ENCODE measurements at regions not wholly inside any gene's neighbourhood (a gene's known extent, or its start where the extent isn't known, plus 50 kb on each side); places are given as distances from the start of the nearest gene placed in this dataset.

DNA sequence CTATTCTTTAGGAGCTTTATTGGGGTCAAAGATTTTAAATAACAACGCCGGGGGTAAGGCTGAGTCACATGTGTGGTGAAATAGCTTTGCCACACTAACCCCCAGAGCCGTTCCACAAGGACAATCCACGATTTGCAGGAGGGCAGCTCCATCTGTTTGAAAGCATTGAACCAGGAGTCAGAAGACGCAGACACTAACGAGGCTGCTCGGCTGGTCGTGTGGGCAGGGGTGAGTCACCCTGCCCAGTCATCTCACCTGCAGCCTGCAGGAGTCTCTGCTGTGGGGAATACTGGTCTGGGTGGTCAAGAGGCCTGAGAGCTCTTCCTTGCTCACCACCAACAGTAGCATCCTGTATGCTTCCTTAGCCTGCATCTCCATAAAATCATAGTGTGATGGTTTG, 149.2 kb upstream of the NCK2 start:
- DNase-seq (ENCODE audit: low read depth): no peak

DNA sequence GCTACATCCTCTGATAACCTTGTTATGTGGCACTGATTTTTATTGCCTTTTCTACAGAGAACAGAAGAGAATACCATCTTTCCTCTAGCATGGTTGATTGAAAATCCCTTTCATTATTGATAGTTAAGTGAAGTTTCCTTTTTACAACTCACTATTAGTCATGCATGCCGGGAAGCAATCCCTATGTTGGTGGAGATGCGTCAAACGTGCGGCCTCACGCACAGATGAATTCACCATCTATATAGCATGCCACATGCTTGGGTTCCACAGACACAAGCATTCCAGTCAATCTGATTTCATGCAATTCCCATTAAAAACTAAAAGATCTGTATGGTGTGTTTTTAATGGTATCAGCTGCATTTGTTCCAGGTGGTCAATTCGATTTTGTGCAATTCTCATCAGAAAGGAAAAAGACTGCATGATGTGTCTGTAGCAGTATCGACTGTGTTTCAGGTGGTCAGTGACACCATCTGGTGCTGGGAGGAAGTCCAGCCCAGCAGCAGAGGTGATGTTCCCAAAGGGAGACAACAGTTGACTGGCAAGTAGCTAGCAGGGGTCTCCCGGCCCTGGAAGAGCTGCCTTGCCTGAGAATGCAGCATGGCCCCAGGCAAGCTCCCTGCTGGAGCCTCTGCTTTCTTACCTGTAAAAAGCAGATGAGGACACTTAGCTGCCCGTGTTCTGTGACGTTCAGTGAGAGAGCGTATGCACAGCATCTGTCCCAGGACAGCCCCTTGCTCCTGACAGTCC, 151.3 kb upstream of the NCK2 start:
- DNase-seq (ENCODE audit: low read depth): no peak

DNA sequence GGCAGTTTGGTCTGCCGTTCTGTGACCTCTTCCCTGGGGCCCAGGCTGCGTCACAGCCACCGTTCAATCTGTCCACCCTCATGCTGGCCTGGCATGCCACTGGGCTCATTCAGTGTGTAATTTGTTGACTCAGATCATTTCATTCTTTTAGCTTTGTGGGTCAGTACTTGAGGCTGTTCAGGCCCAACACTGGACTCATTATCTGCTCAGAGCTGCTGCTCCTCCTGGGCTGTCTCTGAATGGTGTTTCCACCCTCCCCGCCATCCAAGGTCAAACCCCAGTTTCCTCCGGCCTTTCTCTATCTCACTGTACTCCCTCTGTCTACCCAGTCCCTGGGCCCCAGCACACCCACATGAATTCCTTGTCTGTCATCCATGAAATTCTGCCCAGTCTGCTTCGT, 152.4 kb upstream of the NCK2 start:
- no peak for DNase-seq (ENCODE audit: low read depth)

DNA sequence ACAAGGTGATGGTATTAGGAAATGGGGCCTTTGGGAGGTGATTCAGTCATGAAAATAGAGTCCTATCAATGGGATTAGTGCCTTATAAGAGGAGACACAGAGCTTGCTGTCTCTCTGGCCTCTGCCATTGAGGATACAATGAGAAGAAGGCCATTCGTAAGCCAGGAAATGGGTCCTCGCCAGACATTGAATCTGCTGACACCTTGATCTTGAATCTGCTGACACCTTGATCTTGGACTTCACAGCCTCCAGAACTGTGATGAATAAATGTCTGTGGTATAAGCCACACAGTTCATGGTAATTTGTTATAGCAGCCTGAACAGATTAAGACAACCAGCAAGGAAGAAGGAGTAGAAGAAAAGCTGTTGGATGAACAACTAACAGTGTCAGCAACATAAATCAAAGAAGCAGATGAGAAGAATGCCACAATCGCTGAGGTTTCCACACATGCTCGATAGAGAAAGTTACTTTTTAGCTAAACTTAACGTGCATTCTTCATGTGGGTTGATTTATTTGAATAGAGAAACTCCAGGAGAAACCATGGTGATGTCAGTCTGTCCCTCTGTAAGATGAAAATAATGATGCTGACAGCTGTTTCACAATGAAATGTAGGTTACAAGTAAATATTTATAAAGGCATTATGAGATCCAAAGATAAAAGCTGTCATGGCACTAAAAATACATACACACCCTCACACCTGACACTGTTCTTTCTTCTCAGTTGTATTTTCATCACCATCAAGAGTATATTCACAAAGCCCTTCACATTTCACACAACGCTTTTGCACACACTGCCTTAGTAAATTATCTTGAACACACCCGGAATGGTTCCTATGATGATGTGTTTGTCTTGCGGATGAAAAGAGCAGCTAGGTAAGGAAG, 153.7 kb upstream of the NCK2 start:
- no peak for DNase-seq (ENCODE audit: low read depth)

DNA sequence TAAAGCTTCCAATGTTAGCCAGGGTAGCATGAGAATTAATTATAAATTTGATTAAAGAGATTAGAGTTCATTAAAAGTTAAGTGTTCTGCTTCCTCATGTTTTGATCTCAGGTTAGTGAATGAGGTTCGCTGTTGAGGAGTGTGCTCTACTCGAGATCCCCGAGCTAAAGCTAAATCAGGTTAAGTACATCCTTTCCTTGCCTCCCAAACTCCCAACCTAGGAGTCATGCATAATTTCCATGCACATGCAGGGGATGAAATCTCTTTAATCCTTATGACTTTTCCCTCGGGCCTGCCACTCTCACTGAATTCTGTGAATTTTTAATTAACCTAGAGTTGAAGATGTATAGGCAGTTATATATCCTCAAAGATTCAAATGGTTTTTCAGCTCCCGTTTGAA, 156.1 kb upstream of the NCK2 start:
- DNase-seq (ENCODE audit: low read depth): no peak

DNA sequence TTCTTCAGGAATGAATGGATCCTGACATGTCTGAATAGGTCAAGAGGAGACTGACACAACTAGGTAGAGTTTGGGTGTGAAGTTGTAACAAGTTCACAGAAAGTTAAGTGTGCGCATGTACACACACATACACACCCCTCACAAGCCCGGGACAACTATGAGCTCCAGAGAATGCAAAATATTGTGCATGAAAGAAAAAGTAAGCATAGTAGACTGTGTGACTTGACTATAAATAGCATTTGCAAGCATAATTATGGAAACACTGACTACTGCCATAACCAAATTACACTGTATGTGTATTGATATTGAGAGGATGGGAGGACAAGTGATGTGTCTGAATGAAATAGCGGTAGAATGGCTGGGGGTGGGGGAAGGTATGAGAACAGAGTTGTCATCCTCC, 157.1 kb upstream of the NCK2 start:
- DNase-seq (ENCODE audit: low read depth): no peak

DNA sequence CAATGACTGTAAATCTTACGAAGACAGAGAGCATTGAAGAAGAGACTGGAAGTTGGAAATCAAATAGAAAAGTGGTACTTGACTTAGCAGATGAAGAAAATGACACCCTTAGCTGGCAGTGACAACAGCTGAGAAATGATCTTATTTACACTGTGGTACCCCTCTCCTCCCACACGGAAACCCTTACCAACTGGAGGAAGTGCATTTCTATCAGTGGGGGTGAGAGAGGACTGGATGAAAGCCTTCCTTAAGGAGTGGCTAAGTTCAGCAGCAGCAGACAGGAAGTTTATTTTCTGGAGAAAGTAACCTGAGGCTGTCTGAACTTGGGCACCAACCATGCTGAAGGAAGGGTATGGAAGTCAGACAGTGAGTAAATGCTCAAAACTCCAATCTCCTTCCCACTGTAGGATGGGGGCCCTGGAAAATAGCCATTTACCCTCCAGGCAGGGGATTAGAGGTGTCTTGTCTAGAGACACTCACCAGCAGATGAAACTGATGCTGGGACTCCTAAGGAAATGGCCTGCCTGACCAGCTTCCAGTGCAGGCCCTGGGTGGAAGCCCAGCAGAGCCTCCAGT, 160.2 kb upstream of the NCK2 start:
- no peak for DNase-seq (ENCODE audit: low read depth)

DNA sequence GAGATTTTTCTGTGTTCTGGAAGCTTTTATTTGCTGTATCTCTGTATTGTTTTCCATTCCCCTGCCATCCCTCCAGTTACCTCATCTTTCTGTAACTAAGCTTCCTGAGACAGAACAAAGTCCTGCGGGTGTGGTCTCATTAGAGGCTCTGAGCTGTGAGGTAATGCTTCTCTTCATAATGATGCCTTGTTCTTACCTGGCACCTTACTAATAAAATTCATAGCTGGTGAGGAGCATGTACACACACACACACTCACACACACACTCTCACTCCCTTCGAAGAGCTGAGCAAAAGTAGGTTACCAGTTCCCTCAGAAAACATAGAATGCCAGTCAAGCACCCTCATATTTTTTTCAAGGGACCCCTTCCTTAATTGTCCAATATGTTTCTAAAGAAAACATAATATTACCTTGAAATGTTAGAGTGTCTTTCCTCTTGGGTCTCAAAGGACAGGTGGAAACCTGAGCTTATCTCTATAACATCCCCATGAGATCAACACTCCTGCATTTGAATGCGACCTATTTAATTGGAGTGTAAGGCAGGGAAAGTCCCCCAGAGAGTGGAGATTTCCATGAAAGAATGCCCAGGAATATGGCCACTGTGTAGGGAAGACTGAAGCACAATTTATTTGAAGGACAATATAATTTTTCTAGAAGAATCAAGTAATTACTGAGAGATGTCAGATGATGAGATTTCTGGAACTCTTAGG, 161.6 kb upstream of the NCK2 start:
- DNase-seq (ENCODE audit: low read depth): no peak

DNA sequence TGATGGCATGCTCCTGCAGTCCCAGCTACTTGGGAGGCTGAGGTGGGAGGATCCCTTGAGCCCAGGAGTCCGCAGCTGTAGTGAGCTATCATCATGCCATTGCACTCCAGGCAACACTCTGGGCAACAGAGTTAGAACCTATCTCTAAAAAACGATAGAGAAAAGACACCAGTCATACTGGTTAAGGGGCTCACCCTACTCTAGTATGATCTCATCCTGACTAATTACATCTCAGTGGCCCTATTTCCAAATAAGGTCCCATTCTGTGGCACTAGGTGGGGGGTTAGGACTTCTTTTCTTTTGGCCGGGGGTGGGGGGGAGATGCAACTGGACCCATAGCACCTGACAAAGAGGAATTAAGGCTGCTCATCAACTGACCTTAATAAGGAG, 163.2 kb upstream of the NCK2 start:
- no peak for DNase-seq (ENCODE audit: low read depth)

DNA sequence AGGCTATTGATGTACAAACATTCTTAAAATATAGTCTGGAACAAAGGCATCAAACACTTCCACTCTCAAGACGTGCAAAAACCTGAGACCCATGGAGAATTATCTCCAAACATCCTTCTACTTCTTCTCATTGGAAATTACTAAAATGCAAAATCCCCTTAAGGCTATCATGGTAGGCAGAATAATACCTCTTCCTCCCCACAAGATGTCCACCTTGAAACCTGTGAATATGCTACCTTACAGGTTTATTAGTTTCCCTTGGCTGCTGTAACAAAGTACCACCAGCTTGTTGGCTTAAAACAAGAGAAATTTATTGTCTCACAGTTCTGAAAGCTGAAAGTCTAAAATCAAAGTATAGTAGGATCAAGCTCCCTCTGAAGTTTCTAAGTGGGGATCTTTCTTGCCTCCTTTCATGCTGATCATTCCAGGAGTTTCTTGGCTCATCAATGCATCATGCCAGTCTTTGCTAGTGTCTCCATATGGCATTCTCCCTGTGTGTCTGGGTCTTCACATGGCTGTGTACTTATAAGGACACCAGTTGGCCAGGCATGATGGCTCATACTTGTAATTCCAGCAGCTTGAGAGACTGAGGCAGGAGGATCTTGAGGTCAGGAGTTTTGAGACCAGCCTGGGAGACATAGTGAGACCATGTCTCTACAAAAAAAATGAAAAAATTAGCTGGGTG, 163.7 kb upstream of the NCK2 start:
- no peak for DNase-seq (ENCODE audit: low read depth)

DNA sequence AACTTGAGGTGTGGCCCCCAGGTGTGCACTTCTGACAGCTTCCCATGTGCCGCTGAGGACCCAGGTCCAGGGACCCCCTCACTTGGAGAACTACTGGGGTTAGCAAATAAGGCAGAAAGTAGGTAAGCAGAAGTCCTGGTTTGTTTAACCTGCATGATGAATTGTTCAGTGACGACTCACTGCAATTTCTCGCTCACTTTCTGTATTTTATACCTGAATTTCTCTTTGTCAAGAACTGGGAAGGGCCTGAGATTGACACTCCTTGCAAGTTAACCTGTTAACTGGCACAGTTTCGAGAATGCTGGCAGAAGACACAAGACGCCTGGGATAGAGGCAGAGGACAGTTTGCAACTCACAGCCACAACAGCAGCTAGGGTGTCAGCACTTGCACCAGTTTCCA, 164.5 kb upstream of the NCK2 start:
- no peak for DNase-seq (ENCODE audit: low read depth)

DNA sequence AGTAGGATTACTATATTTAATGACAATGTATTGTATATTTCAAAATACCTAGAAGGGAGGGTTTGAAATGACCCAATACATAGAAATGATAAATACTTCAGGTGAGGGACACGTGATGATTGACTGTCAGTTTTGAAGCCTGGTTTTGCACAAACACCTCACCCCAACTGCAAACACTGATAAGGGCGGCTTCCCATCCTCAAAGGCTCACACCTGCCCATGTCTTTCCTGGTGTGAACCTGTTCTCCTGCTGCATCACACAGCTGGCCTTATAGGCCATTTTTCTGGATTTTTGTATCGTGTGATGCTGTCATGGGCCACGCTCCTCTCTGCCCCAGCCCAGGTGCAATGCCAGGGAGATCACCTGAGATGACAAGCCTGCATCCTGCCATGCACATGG, 166.5 kb upstream of the NCK2 start:
- DNase-seq (ENCODE audit: low read depth): no peak

DNA sequence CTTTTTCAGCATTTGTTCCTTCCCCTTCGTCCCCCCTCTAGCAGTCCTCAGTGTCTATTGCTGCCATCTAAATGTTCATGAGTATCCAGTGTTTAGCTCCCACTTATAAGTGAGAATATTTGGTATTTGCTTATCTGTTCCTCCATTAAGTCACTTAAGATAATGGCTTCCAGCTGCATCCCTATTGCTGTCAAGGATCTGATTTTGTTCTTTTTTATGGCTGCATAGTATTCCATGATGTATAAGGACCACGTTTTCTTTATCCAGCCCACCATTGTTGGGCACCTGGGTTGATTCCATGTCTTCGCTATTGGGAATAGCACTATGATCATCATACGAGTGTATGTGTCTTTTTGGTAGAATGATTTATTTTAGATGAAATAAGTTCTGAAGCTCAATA, 166.9 kb upstream of the NCK2 start:
- no peak for DNase-seq (ENCODE audit: low read depth)

DNA sequence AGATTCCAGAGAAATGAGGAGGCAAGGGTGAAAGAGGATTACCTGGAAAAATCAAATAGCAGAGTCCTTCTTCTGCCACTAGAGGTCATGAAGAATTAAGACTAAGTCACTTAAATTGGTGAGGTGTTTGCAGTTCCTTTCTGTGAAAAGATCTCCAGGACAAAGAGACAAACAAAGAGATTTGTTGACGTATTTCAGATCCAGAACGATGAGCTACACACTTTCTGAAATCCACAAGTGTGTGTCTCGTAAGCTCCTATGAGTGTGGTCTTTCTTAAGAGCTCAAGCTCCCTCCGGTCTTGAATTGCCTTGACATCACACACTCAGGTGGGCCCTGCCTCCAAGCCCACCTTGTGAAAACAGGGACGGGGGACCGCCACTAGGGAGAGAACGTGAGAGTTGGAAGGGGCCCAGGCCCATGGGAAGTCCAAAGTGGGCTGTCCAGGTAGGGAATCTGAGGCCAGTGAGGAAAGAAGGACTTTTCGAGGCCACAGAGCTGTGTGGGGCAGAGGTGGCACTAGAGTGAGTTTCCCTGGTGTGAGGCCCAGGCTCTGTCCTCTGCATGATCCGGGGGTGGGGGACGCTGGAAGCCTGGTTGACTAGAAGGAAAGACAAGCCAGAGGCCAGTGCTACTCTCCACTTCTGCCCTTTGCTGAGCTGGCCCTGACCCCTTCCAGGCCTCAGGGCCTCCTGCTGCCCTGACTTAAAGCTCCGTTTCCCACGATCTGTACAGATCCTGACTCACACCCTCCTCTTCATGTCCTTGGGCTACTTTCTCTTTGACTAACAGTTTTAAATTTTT, 168.1 kb upstream of the NCK2 start:
- DNase-seq (ENCODE audit: low read depth): no peak

DNA sequence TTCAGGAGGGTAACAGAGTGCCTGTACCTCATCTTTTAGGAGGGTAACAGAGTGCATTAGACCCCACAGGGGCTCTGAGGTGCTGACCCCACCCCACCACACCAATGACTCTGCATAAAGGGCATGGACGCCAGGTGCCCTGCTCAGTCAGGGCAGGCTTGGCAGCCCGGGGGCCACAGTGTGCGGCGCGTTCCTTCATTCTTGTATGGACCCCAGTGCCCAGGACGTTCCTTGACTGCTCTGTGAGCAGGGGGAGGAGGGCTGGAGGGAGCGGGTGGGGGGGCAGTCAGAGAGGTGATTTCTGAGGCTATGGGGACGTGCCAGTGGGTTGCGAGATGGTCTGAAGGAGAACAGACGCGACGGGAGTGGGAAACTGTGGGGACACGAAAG, 168.7 kb upstream of the NCK2 start:
- no peak for DNase-seq (ENCODE audit: low read depth)

DNA sequence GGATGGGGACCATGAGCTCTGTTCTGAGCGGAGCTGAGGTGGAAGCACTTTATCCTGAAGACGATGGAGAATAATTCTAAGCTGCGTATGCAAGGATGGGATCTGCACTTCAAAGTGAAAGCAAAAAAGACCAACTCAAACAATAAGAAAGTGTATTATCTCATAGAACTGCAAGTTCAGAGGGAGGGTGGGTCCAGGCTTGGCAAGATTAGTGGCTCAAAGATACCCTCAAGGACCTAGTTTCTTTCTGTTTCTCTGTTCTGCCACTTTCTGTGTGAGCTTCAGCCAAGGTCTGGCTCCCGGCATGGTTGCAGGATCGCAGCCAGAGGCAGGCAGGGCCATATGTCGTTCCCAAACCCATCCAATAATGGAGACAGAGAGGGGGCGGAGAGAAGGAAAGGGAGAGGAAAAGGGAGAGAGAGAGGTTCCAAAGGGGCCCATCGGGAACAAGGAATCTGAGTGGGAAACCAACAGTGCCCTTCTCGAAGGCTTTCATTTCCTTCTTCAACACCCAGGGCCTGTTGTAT, 169.2 kb upstream of the NCK2 start:
- DNase-seq (ENCODE audit: low read depth): no peak

DNA sequence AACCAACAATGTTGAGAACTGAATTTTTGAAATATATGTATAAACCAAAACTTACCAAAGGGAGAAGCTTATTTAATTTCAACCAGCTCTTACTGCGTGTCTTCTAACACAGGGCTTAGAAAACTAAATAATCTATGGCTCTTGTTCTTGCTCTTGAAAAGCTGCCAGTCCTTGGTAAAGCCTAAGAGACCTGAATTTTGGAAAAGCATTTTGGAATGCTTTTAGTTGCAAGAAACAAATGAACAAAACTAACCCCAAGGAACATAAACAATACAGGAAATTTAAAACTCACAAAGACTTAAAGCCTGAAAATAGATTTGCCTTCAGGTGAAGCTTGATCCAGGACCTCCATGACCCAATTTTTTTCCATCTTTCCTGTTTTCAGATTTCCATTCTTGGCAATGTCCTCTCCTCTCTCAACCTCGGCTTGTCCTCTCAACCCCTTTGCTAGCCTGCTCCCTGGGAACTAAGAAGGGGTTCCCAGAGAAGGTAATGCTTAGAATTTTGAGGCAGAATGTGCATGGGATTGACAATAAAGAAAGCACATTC, 169.8 kb upstream of the NCK2 start:
- DNase-seq (ENCODE audit: low read depth): no peak

DNA sequence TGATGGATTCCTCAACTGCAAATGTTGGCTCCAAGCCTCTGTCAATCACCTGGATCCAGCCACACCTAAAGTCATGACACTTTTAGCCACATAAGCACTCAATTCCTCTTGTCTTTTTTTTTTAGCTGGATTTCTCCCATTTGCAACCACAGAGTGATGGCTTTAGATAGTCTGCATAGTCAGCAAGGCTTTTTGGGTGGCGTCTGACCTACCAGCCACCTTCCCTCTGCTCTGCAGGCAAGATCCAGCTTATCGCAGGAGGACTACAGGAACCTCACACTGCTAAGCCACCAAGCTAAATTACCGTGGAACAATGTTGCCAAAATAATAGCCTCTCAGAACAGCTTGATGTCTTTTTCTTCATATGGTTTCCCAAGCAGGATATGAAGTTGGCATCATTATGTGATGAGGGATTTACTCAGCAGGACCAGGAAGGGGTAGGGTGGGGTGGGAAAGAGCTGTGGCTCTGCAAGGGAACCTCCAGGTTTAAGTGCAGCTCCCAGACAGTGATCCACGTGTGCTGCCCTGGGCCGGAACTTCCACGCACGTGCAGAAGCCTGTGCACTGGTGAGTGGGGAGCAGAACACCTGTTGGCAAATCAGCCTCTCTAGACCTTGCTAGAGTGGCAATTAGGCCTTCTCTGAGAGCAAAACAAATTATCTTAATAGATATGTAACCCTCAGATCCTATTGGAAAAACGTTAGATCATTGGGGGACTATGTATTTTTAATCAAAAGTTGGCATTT, 170.6 kb upstream of the NCK2 start:
- DNase-seq (ENCODE audit: low read depth): no peak

DNA sequence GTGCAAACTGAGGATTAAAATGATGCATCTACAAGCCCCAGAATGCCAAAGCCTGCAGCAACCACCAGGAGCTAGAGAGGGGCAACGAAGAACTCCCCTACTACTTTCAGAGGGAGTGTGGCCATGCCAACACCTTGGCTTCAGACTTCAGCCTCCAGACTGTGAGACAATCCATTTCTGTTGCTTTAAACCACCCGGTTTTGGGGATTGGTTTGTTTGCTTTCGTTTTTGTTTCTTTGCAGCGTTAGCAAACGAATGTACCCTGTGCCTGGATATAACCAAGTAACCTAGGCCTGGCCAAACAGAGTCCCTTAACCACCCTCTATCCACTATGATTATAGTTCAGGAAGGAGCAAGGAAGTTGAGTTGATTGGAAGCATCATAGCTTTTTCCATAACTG, 171.2 kb upstream of the NCK2 start:
- DNase-seq (ENCODE audit: low read depth): no peak

DNA sequence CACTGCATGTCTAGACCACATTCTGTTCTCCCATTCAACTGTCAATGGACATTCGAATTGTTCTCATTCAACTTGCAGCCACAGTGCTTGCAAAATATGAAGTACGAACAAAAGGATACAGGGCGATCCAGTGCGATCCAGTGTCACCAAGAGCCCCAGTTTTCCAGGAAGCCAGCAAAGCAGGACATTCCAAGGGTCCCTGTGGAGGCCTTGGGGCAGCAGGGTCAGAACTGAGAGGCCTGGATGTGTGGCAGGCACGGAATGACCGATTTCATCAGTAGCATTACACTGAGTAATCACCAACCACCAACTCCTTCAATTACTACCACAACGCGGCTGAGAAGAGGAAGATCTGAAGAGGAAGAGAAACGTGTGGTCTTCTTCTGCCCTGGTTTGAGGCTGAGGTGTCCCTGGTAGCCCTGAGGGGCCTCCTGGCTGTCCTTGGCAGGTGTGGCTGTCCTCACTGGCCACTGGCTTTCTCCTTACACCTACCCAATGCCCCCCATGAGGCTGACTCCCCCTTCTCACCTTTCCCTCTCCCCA, 172.7 kb upstream of the FHL2 start:
- DNase-seq (ENCODE audit: low read depth): no peak

Data from stimulated activated CD8-positive, alpha-beta memory T cell treated with anti-CD3 and anti-CD28 coated beads, Interleukin-12 subunit alpha, Interleukin-12 subunit beta, amount 100 ng/mL, for 4 hours (primary cell).